Hepatocyte (in vitro differentiated cells): ENCODE measurements at regions not wholly inside any gene's neighbourhood (a gene's known extent, or its start where the extent isn't known, plus 50 kb on each side); places are given as distances from the start of the nearest gene placed in this dataset.

Experiments used
- DNase-seq: peaks from one replicate; pipeline ENCODE4 v3.0.0-alpha.2; 2016; ENCODE audit warnings: low spot score
- H2AFZ ChIP-seq: fragments of 200-600 bp; sonication (generic); 2 replicates; pipeline ENCODE4 v1.6.0; 2016; ENCODE audit warnings: antibody characterized with exemption, mild to moderate bottlenecking
- H3K27ac ChIP-seq: fragments of 200-600 bp; sonication (generic); 2 replicates; pipeline ENCODE4 v1.5.1; 2016; ENCODE audit warnings: mild to moderate bottlenecking
- H3K27me3 ChIP-seq: fragments of 200-600 bp; sonication (generic); 2 replicates; pipeline ENCODE4 v1.6.1; 2016
- H3K36me3 ChIP-seq: fragments of 200-600 bp; sonication (generic); replicated peaks from 2 replicates; pipeline ENCODE4 v1.5.1; 2016; ENCODE audit warnings: low read depth; ENCODE audit not compliant: insufficient read depth
- H3K4me1 ChIP-seq: fragments of 200-600 bp; sonication (generic); 2 replicates; pipeline ENCODE4 v1.5.1; 2016; ENCODE audit warnings: mild to moderate bottlenecking, moderate library complexity; ENCODE audit not compliant: insufficient read depth
- H3K4me2 ChIP-seq: fragments of 200-600 bp; sonication (generic); 2 replicates; pipeline ENCODE4 v1.6.0; 2016
- H3K4me3 ChIP-seq: fragments of 200-600 bp; sonication (generic); 2 replicates; pipeline ENCODE4 v1.5.1; 2016; ENCODE audit warnings: mild to moderate bottlenecking
- H3K79me2 ChIP-seq: fragments of 200-600 bp; sonication (generic); 2 replicates; pipeline ENCODE4 v1.6.0; 2017; ENCODE audit warnings: mild to moderate bottlenecking
- H3K9me2 ChIP-seq: fragments of 200-600 bp; sonication (generic); replicated peaks from 2 replicates; pipeline ENCODE4 v1.6.0; 2017; ENCODE audit warnings: mild to moderate bottlenecking; ENCODE audit not compliant: insufficient read depth
- H3K9me3 ChIP-seq: fragments of 200-600 bp; sonication (generic); 2 replicates; pipeline ENCODE4 v1.5.1; 2016; ENCODE audit warnings: low read depth, mild to moderate bottlenecking
- H4K20me1 ChIP-seq: fragments of 200-600 bp; sonication (generic); 2 replicates; pipeline ENCODE4 v1.6.0; 2016; ENCODE audit warnings: mild to moderate bottlenecking; ENCODE audit not compliant: insufficient read depth, poor library complexity, severe bottlenecking
- CTCF ChIP-seq: fragments of 200-600 bp; sonication (generic); IDR thresholded peaks from 2 replicates; pipeline ENCODE4 v1.5.1; 2016; ENCODE audit warnings: antibody characterized with exemption, mild to moderate bottlenecking; ENCODE audit not compliant: poor library complexity
- EZH2 ChIP-seq: fragments of 200-600 bp; sonication (generic); IDR thresholded peaks from 2 replicates; pipeline ENCODE4 v1.6.1; 2016; ENCODE audit warnings: antibody characterized with exemption, mild to moderate bottlenecking, borderline replicate concordance
- EZH2phosphoT487 ChIP-seq: fragments of 200-600 bp; sonication (generic); IDR thresholded peaks from one replicate; pipeline ENCODE4 v1.6.1; 2018; ENCODE audit warnings: antibody characterized with exemption, mild to moderate bottlenecking, low read depth, moderate library complexity; ENCODE audit not compliant: unreplicated experiment, severe bottlenecking
- WGBS: methylation state at CpG from one replicate; pipeline ENCODE4 v1.1.6; 2016; ENCODE audit warnings: low lambda C conversion rate; ENCODE audit errors: missing lambda C conversion rate; 5-methylcytosine and 5-hydroxymethylcytosine counted together

- H3K9me2 ChIP-seq: no peaks in the 10 kb centered on the region
- no peaks in the 10 kb centered on the region for H3K36me3 ChIP-seq
- no peaks in the 10 kb centered on the region for H3K27me3 ChIP-seq
- H3K4me3 ChIP-seq: no peak overlapping the region
- H3K79me2 ChIP-seq: no peaks in the 10 kb centered on the region
- H2AFZ ChIP-seq: no peak overlapping the region
- H3K4me1 ChIP-seq: peaks cover 10% of the 10 kb centered on the region
- TF ChIP-seq EZH2 (no peak), CTCF (no peak), EZH2phosphoT487 (no peak)
- no peaks in the 10 kb centered on the region for H3K9me3 ChIP-seq
- H3K27ac ChIP-seq: no peak overlapping the region
- no peak for DNase-seq
- 81% methylated on average over 1 of the region's 1 CpG for WGBS
- no peaks in the 10 kb centered on the region for H4K20me1 ChIP-seq
- H3K4me2 ChIP-seq: no peak overlapping the region
Observed at GRCh38 chr12:15033029-15033428, 60.2 kb downstream of the PDE6H start.

GRCh38 chr12:15033641-15034040, 60.8 kb downstream of the PDE6H start:
- H3K9me2 ChIP-seq: no peaks in the 10 kb centered on the region
- no peak overlapping the region for H3K4me3 ChIP-seq
- H3K27me3 ChIP-seq: no peaks in the 10 kb centered on the region
- no peak overlapping the region for H2AFZ ChIP-seq
- no peaks in the 10 kb centered on the region for H3K9me3 ChIP-seq
- no peaks in the 10 kb centered on the region for H3K36me3 ChIP-seq
- no peak overlapping the region for H3K27ac ChIP-seq
- peaks cover 10% of the 10 kb centered on the region for H3K4me1 ChIP-seq
- DNase-seq: peak; percentile 15
- TF ChIP-seq EZH2phosphoT487: no peak
- no peak for TF ChIP-seq EZH2
- no peak for TF ChIP-seq CTCF
- no peaks in the 10 kb centered on the region for H4K20me1 ChIP-seq
- H3K79me2 ChIP-seq: no peaks in the 10 kb centered on the region
- 33% methylated on average over 3 of the region's 3 CpGs for WGBS
- H3K4me2 ChIP-seq: peak overlapping the region; percentile 18

- no peaks in the 10 kb centered on the region for H3K9me3 ChIP-seq
- no peak overlapping the region for H3K4me3 ChIP-seq
- WGBS: 70% methylated on average over 3 of the region's 3 CpGs
- no peak for DNase-seq
- no peaks in the 10 kb centered on the region for H3K79me2 ChIP-seq
- no peaks in the 10 kb centered on the region for H3K27me3 ChIP-seq
- H3K36me3 ChIP-seq: no peaks in the 10 kb centered on the region
- no peaks in the 10 kb centered on the region for H3K9me2 ChIP-seq
- H3K27ac ChIP-seq: no peak overlapping the region
- peaks cover 10% of the 10 kb centered on the region for H3K4me1 ChIP-seq
- H4K20me1 ChIP-seq: no peaks in the 10 kb centered on the region
- H2AFZ ChIP-seq: no peak overlapping the region
- no peak overlapping the region for H3K4me2 ChIP-seq
- no peak for TF ChIP-seq CTCF
- no peak for TF ChIP-seq EZH2
- no peak for TF ChIP-seq EZH2phosphoT487
Observed at GRCh38 chr12:15035185-15035584, 62.3 kb downstream of the PDE6H start.

GRCh38 chr12:15037091-15037687, 64.3 kb downstream of the PDE6H start:
- WGBS: 65% methylated on average over 12 of the region's 12 CpGs
- no peak overlapping the region for H2AFZ ChIP-seq
- TF ChIP-seq EZH2phosphoT487 (no peak), EZH2 (no peak), CTCF (no peak)
- no peaks in the 10 kb centered on the region for H4K20me1 ChIP-seq
- no peaks in the 10 kb centered on the region for H3K9me2 ChIP-seq
- no peaks in the 10 kb centered on the region for H3K79me2 ChIP-seq
- no peak overlapping the region for H3K4me3 ChIP-seq
- no peak for DNase-seq
- no peak overlapping the region for H3K27ac ChIP-seq
- H3K4me2 ChIP-seq: no peak overlapping the region
- H3K9me3 ChIP-seq: no peaks in the 10 kb centered on the region
- peaks cover 10% of the 10 kb centered on the region for H3K4me1 ChIP-seq
- no peaks in the 10 kb centered on the region for H3K27me3 ChIP-seq
- H3K36me3 ChIP-seq: no peaks in the 10 kb centered on the region
